SU-DHL-6 (cell line): ENCODE measurements at regions not wholly inside any gene's neighbourhood (a gene's known extent, or its start where the extent isn't known, plus 50 kb on each side); places are given as distances from the start of the nearest gene placed in this dataset.

Experiments used
- H2AFZ ChIP-seq: fragments of 200-600 bp; sonication (generic); 2 replicates; pipeline ENCODE4 v1.6.1; 2014; ENCODE audit warnings: low read depth, mild to moderate bottlenecking, moderate library complexity, mixed read lengths, antibody characterized with exemption, low read length; ENCODE audit not compliant: severe bottlenecking
- H3F3A ChIP-seq: fragments of 200-600 bp; shearing (Covaris generic); 2 replicates; pipeline ENCODE4 v1.6.0; 2016; ENCODE audit warnings: antibody characterized with exemption, mild to moderate bottlenecking; ENCODE audit not compliant: insufficient read depth
- H3K27ac ChIP-seq: fragments of 200-600 bp; sonication (generic); 2 replicates; pipeline ENCODE4 v1.5.1; 2016; ENCODE audit warnings: low read depth, mild to moderate bottlenecking, low read length, moderate library complexity, mixed read lengths
- H3K27me3 ChIP-seq: fragments of 200-600 bp; sonication (generic), shearing (Covaris generic); 2 replicates; pipeline ENCODE4 v1.6.0; 2014; ENCODE audit warnings: mild to moderate bottlenecking, low read length
- H3K36me3 ChIP-seq: fragments of 200-600 bp; sonication (generic); 2 replicates; pipeline ENCODE4 v1.6.1; 2014; ENCODE audit warnings: mild to moderate bottlenecking, low read length, mixed read lengths
- H3K4me2 ChIP-seq: fragments of 300-600, 200-600 bp; shearing (Covaris generic), sonication (generic); 2 replicates; pipeline ENCODE4 v1.6.0; 2014; ENCODE audit warnings: low read length, low read depth, mild to moderate bottlenecking; ENCODE audit not compliant: poor library complexity, severe bottlenecking
- H3K4me3 ChIP-seq: fragments of 200-600 bp; sonication (generic); 2 replicates; pipeline ENCODE4 v1.5.1; 2014; ENCODE audit warnings: antibody characterized with exemption, low read length, mild to moderate bottlenecking, mixed read lengths; ENCODE audit not compliant: insufficient read depth, poor library complexity, severe bottlenecking
- H3K79me2 ChIP-seq: fragments of 200-600 bp; sonication (generic); 2 replicates; pipeline ENCODE4 v1.6.1; 2014; ENCODE audit warnings: mild to moderate bottlenecking, low read length, moderate library complexity; ENCODE audit not compliant: insufficient read depth
- H3K9ac ChIP-seq: fragments of 200-600 bp; sonication (generic); 2 replicates; pipeline ENCODE4 v1.7.0; 2014; ENCODE audit warnings: mild to moderate bottlenecking, low read length
- H3K9me2 ChIP-seq: fragments of 200-600 bp; sonication (generic); replicated peaks from 2 replicates; pipeline ENCODE4 v1.6.1; 2014; ENCODE audit warnings: low read length; ENCODE audit not compliant: insufficient read depth
- H3K9me3 ChIP-seq: fragments of 200-600 bp; sonication (generic); 2 replicates; pipeline ENCODE4 v1.6.1; 2014; ENCODE audit warnings: low read length, mixed read lengths; ENCODE audit not compliant: insufficient read depth
- H4K20me1 ChIP-seq: fragments of 200-600 bp; sonication (generic); 2 replicates; pipeline ENCODE4 v1.6.1; 2014; ENCODE audit warnings: low read depth, mild to moderate bottlenecking, antibody characterized with exemption, low read length, moderate library complexity, mixed read lengths
- EZH2phosphoT487 ChIP-seq: fragments of 200-600 bp; sonication (generic), shearing (Covaris generic); conservative IDR thresholded peaks from 2 replicates; pipeline ENCODE4 v1.6.1; 2018; ENCODE audit warnings: mild to moderate bottlenecking, antibody characterized with exemption, low read length, moderate library complexity, mixed read lengths
- TF ChIP-seq, protein P1 (sequence below): fragments of 200-600 bp; sonication (generic); IDR thresholded peaks from one replicate; pipeline ENCODE4 v1.5.1; 2017; ENCODE audit warnings: antibody characterized with exemption, mild to moderate bottlenecking, low read length, moderate library complexity; ENCODE audit not compliant: insufficient read depth, poor library complexity, severe bottlenecking

DNA sequence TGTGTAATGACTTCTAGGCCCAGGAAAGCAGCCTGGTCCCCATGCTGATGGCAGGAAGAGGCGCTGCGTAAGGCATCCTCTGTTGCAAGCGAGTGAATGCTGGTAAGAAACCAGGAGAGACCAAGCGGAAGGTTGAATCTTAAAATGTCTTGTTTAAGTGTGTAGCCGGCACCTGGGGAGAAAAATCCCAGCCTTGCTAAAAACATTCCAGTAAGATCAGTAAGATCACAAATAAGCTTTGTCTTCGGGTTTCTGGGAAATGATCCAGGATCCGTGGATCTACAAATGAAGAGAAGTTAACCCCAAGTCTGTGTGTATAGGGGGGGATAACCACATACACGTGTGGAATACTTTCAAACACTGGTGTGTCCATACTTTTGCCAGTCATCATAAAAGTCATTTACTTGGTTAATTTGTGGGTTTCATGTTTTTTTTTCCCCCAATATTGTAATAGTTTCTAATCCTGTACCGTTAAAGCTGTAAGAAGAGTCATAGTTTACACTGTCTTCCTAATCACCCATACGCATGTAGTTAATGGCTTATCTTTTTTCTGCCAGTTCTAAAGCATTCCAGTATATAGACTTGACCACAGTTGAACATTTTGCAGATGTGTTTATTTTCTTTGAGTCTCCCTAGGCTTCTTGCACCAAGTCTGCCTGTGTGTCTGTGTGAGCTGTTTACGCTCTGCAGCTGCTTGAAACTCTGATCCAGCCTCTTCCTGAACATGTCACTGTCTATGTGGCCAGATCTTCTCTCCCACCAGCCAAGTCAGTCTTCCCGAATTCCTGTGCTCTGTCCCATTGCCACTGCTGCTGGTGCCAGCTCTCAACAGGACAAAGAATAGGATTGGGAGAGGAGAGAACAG, 135.9 kb upstream of the ARL4C start:
- Histone ChIP-seq H3K79me2 (no peaks in the 10 kb centered on the region), H3K4me3 (no peak overlapping the region), H2AFZ (no peak overlapping the region), H3K9me2 (no peaks in the 10 kb centered on the region), H3K27ac (no peak overlapping the region), H4K20me1 (no peaks in the 10 kb centered on the region), H3K4me2 (no peak overlapping the region), H3K9me3 (no peaks in the 10 kb centered on the region), H3K36me3 (no peaks in the 10 kb centered on the region), H3F3A (no peaks in the 10 kb centered on the region), H3K27me3 (no peaks in the 10 kb centered on the region), H3K9ac (no peak overlapping the region)
- TF ChIP-seq EZH2phosphoT487: no peak
- TF ChIP-seq, protein P1, sequence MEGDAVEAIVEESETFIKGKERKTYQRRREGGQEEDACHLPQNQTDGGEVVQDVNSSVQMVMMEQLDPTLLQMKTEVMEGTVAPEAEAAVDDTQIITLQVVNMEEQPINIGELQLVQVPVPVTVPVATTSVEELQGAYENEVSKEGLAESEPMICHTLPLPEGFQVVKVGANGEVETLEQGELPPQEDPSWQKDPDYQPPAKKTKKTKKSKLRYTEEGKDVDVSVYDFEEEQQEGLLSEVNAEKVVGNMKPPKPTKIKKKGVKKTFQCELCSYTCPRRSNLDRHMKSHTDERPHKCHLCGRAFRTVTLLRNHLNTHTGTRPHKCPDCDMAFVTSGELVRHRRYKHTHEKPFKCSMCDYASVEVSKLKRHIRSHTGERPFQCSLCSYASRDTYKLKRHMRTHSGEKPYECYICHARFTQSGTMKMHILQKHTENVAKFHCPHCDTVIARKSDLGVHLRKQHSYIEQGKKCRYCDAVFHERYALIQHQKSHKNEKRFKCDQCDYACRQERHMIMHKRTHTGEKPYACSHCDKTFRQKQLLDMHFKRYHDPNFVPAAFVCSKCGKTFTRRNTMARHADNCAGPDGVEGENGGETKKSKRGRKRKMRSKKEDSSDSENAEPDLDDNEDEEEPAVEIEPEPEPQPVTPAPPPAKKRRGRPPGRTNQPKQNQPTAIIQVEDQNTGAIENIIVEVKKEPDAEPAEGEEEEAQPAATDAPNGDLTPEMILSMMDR: no peak

DNA sequence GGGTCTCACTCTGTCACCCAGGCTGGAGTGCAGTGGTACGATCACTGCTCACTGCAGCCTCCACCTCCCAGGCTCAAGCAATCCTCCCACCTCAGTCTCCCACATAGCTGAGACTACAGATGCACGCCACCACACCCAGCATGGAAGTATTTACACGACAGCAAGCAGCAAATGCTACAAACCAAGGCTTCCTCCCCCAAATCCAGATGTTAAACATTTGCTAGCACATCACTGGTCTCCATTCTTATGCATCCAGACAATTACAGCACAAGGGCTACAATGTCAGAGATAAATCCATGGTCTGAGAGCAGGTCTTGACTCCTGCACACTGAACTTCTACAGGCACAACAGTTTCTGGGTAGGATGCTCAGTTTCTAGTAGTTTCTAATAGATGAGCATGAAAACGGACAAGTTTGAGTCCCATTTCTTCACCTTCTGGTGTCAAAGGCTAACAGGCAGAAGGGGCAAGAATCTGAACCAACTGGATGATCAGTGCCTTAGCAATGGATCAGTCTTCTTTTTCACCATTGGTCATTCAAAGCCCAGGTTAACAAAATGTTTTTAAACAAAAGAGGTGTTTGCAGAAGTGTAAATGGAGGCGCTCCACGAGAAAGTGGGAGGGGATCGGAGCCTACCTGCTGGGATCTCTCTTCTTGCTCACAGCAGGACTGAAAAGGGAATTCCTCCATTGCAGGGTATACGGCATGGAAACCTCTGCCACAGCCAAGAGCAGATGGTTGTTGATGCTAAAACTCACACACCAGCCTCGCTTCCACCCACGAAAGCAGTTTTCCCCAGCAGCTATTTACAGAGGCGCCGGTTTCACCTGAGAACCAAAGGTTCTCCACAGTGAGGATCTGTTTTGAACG, 135.0 kb upstream of the ARL4C start:
- no peak overlapping the region for H3K4me2 ChIP-seq
- no peaks in the 10 kb centered on the region for H3K27me3 ChIP-seq
- no peak overlapping the region for H3K9ac ChIP-seq
- no peaks in the 10 kb centered on the region for H3K9me3 ChIP-seq
- TF ChIP-seq EZH2phosphoT487: no peak
- TF ChIP-seq, protein P1: no peak
- H3F3A ChIP-seq: no peaks in the 10 kb centered on the region
- no peaks in the 10 kb centered on the region for H3K9me2 ChIP-seq
- H3K79me2 ChIP-seq: no peaks in the 10 kb centered on the region
- H3K4me3 ChIP-seq: no peak overlapping the region
- H4K20me1 ChIP-seq: no peaks in the 10 kb centered on the region
- H3K27ac ChIP-seq: no peak overlapping the region
- no peaks in the 10 kb centered on the region for H3K36me3 ChIP-seq
- no peak overlapping the region for H2AFZ ChIP-seq

DNA sequence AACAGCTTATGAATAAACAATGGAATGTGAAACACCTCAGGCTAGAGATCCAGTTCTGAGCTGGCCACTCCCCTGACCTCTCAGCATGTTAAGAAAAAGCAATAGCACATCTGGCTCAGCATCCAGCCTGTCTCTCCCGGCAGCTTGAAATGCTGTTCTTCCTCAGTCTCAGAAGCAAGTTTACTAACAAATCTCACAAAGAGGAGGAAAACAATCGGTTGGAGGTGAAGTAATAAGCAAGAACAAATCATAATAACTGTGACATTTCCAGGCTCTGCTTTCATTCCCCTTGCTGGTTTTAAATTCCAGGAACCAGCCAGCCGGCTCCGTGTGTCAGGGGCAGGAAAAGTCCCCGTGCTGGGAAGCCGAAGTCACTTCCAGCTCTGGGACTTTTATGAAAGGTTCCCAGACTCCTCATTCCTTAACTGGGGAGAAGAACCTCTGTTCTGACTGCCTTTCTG, 133.9 kb upstream of the ARL4C start:
- no peaks in the 10 kb centered on the region for H3F3A ChIP-seq
- H3K9me2 ChIP-seq: no peaks in the 10 kb centered on the region
- TF ChIP-seq EZH2phosphoT487: no peak
- TF ChIP-seq, protein P1: no peak
- H3K36me3 ChIP-seq: no peaks in the 10 kb centered on the region
- H3K27me3 ChIP-seq: no peaks in the 10 kb centered on the region
- H3K4me2 ChIP-seq: no peak overlapping the region
- H3K9me3 ChIP-seq: no peaks in the 10 kb centered on the region
- H3K79me2 ChIP-seq: no peaks in the 10 kb centered on the region
- H3K4me3 ChIP-seq: no peak overlapping the region
- H4K20me1 ChIP-seq: no peaks in the 10 kb centered on the region
- H3K27ac ChIP-seq: no peak overlapping the region
- no peak overlapping the region for H3K9ac ChIP-seq
- no peak overlapping the region for H2AFZ ChIP-seq
